WTC11 (cell line): ENCODE measurements at regions not wholly inside any gene's neighbourhood (a gene's known extent, or its start where the extent isn't known, plus 50 kb on each side); places are given as distances from the start of the nearest gene placed in this dataset.

Experiments
- KAT7 ChIP-seq: sonication (generic); formaldehyde crosslinking; IDR thresholded peaks from 2 replicates; pipeline ENCODE4 v1.8.1; 2023; ENCODE audit warnings: missing genetic modification reagents, mild to moderate bottlenecking, borderline replicate concordance
- RELA ChIP-seq: sonication (generic); formaldehyde crosslinking; IDR thresholded peaks from 2 replicates; pipeline ENCODE4 v1.8.1; 2022; ENCODE audit warnings: missing genetic modification reagents, mild to moderate bottlenecking, borderline replicate concordance
- TF ChIP-seq, protein P1 (sequence below): fragments of 200-600 bp; IDR thresholded peaks from 2 replicates; pipeline ENCODE4 v1.8.0; 2022; ENCODE audit warnings: antibody characterized with exemption

DNA sequence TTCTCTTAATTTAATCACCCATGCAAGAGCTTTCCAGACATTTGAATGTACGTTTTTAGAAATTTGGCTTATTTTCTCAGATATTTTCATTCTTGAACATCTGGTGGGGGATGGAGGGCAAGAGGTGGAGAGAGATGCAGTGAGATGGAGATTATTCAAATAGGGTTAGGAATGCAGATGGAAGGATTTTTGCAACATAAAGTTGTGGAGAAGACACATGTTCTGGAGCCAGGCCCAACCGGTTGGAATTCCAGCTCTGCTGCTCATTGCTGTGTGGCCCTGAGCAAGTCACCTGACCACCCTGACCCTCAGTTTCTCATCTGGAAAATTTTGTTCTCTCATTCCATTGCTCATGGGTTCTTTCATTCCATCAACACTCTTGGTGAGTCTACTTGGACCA, 66.9 kb downstream of the IRX3 start:
- TF ChIP-seq, protein P1, sequence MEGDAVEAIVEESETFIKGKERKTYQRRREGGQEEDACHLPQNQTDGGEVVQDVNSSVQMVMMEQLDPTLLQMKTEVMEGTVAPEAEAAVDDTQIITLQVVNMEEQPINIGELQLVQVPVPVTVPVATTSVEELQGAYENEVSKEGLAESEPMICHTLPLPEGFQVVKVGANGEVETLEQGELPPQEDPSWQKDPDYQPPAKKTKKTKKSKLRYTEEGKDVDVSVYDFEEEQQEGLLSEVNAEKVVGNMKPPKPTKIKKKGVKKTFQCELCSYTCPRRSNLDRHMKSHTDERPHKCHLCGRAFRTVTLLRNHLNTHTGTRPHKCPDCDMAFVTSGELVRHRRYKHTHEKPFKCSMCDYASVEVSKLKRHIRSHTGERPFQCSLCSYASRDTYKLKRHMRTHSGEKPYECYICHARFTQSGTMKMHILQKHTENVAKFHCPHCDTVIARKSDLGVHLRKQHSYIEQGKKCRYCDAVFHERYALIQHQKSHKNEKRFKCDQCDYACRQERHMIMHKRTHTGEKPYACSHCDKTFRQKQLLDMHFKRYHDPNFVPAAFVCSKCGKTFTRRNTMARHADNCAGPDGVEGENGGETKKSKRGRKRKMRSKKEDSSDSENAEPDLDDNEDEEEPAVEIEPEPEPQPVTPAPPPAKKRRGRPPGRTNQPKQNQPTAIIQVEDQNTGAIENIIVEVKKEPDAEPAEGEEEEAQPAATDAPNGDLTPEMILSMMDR: no peak
- TF ChIP-seq KAT7 (no peak), RELA (CRISPR knock-in tag) (no peak)
